ENCODE measurements at regions not wholly inside any gene's neighbourhood (a gene's known extent, or its start where the extent isn't known, plus 50 kb on each side); places are given as distances from the start of the nearest gene placed in this dataset.

- in situ Hi-C loops (cut with HindIII; ENCODE audit: low pct_ligation_motif_present, low sequenced_read_pairs) = no loop called here
Measured at GRCh38 chr6:167409694-167410093, 84.8 kb downstream of the TTLL2 start.

GRCh38 chr6:167410462-167410861, 85.6 kb downstream of the TTLL2 start:
- Histone ChIP-seq H3K27ac (no peak overlapping the region), H3K27me3 (replicated peaks) (no peaks in the 10 kb centered on the region), H3K36me3 (replicated peaks) (no peaks in the 10 kb centered on the region), H3K4me3 (ENCODE audit: low read depth, low read length) (no peak overlapping the region)
- no peak for DNase-seq
- TF ChIP-seq CTCF (IDR thresholded peaks at IDR 0.05; ENCODE audit: low read depth, low read length, missing control alignments) = no peak
- in situ Hi-C loops (cut with HindIII; ENCODE audit: low pct_ligation_motif_present, low sequenced_read_pairs) = no loop called here

More at GRCh38 chr6:167409694-167410093, 84.8 kb downstream of the TTLL2 start:
- Histone ChIP-seq H3K27me3 (replicated peaks) (no peaks in the 10 kb centered on the region), H3K4me3 (ENCODE audit: low read depth, low read length) (no peak overlapping the region), H3K36me3 (replicated peaks) (no peaks in the 10 kb centered on the region), H3K27ac (no peak overlapping the region)
- DNase-seq = no peak
- no peak for TF ChIP-seq CTCF (IDR thresholded peaks at IDR 0.05; ENCODE audit: low read depth, low read length, missing control alignments)

GRCh38 chr6:167412506-167412905, 87.6 kb downstream of the TTLL2 start:
- H3K27ac ChIP-seq = no peak overlapping the region
- in situ Hi-C loops (cut with HindIII; ENCODE audit: low pct_ligation_motif_present, low sequenced_read_pairs) = no loop called here

GRCh38 chr6:167415441-167415961, 90.6 kb downstream of the TTLL2 start:
- no peak for TF ChIP-seq CTCF (IDR thresholded peaks at IDR 0.05; ENCODE audit: low read depth, low read length, missing control alignments)
- in situ Hi-C loops (cut with HindIII; ENCODE audit: low pct_ligation_motif_present, low sequenced_read_pairs) = no loop called here
- Histone ChIP-seq H3K27ac (no peak overlapping the region), H3K4me3 (ENCODE audit: low read depth, low read length) (no peak overlapping the region), H3K27me3 (replicated peaks) (no peaks in the 10 kb centered on the region), H3K36me3 (replicated peaks) (no peaks in the 10 kb centered on the region)
- DNase-seq = no peak

More at GRCh38 chr6:167412506-167412905, 87.6 kb downstream of the TTLL2 start:
- Histone ChIP-seq H3K4me3 (ENCODE audit: low read depth, low read length) (no peak overlapping the region), H3K27me3 (replicated peaks) (no peaks in the 10 kb centered on the region), H3K36me3 (replicated peaks) (no peaks in the 10 kb centered on the region)
- DNase-seq = no peak
- TF ChIP-seq CTCF (IDR thresholded peaks at IDR 0.05; ENCODE audit: low read depth, low read length, missing control alignments) = no peak

GRCh38 chr6:167416676-167417430, 92.0 kb downstream of the TTLL2 start:
- H3K4me3 ChIP-seq (ENCODE audit: low read depth, low read length) = no peak overlapping the region
- no peak for TF ChIP-seq CTCF (IDR thresholded peaks at IDR 0.05; ENCODE audit: low read depth, low read length, missing control alignments)
- in situ Hi-C loops (cut with HindIII; ENCODE audit: low pct_ligation_motif_present, low sequenced_read_pairs) = no loop called here
- no peaks in the 10 kb centered on the region for H3K27me3 ChIP-seq (replicated peaks)
- no peak for DNase-seq
- no peaks in the 10 kb centered on the region for H3K36me3 ChIP-seq (replicated peaks)
- no peak overlapping the region for H3K27ac ChIP-seq

Data from brain microvascular endothelial cell (primary cell).